ENCODE measurements at regions not wholly inside any gene's neighbourhood (a gene's known extent, or its start where the extent isn't known, plus 50 kb on each side); places are given as distances from the start of the nearest gene placed in this dataset.

GRCh38 chr7:142420554-142421362, 162.9 kb upstream of the PRSS58 start:
- DNase-seq (ENCODE audit: low spot score): peak; percentile 65
- Mint-ChIP-seq H3K27me3 (ENCODE audit: unreplicated experiment) (peaks cover 2% of the 10 kb centered on the region), H3K36me3 (ENCODE audit: low read depth, unreplicated experiment) (no peaks in the 10 kb centered on the region), H3K27ac (ENCODE audit: unreplicated experiment) (no peak overlapping the region), H3K4me3 (ENCODE audit: unreplicated experiment) (no peak overlapping the region), H3K4me1 (ENCODE audit: unreplicated experiment) (peaks cover 11% of the 10 kb centered on the region), H3K9me3 (ENCODE audit: unreplicated experiment) (no peaks in the 10 kb centered on the region)
- no peak for TF ChIP-seq CTCF (IDR thresholded peaks at IDR 0.05; ENCODE audit: unreplicated experiment)

- Mint-ChIP-seq H3K27me3 (ENCODE audit: unreplicated experiment) (peaks cover 4% of the 10 kb centered on the region), H3K4me1 (ENCODE audit: unreplicated experiment) (peaks cover 11% of the 10 kb centered on the region), H3K9me3 (ENCODE audit: unreplicated experiment) (no peaks in the 10 kb centered on the region), H3K27ac (ENCODE audit: unreplicated experiment) (no peak overlapping the region), H3K36me3 (ENCODE audit: low read depth, unreplicated experiment) (no peaks in the 10 kb centered on the region), H3K4me3 (ENCODE audit: unreplicated experiment) (no peak overlapping the region)
- TF ChIP-seq CTCF (IDR thresholded peaks at IDR 0.05; ENCODE audit: unreplicated experiment): no peak
- no peak for DNase-seq (ENCODE audit: low spot score)
These were observed 160.5 kb upstream of the PRSS58 start for GRCh38 chr7:142418326-142418725.

- Mint-ChIP-seq H3K4me1 (ENCODE audit: unreplicated experiment) (peaks cover 2% of the 10 kb centered on the region), H3K36me3 (ENCODE audit: low read depth, unreplicated experiment) (no peaks in the 10 kb centered on the region), H3K9me3 (ENCODE audit: unreplicated experiment) (no peaks in the 10 kb centered on the region), H3K4me3 (ENCODE audit: unreplicated experiment) (no peak overlapping the region), H3K27me3 (ENCODE audit: unreplicated experiment) (peaks cover 1% of the 10 kb centered on the region), H3K27ac (ENCODE audit: unreplicated experiment) (no peak overlapping the region)
- no peak for DNase-seq (ENCODE audit: low spot score)
- TF ChIP-seq CTCF (IDR thresholded peaks at IDR 0.05; ENCODE audit: unreplicated experiment): no peak
These were observed 157.1 kb upstream of the PRSS58 start for GRCh38 chr7:142414915-142415314.

- peaks cover 2% of the 10 kb centered on the region for H3K4me1 Mint-ChIP-seq (ENCODE audit: unreplicated experiment)
- H3K27ac Mint-ChIP-seq (ENCODE audit: unreplicated experiment): no peak overlapping the region
- H3K36me3 Mint-ChIP-seq (ENCODE audit: low read depth, unreplicated experiment): no peaks in the 10 kb centered on the region
These were observed 156.3 kb upstream of the PRSS58 start for GRCh38 chr7:142414135-142414534.

More at GRCh38 chr7:142414135-142414534, 156.3 kb upstream of the PRSS58 start:
- DNase-seq (ENCODE audit: low spot score): no peak
- Mint-ChIP-seq H3K9me3 (ENCODE audit: unreplicated experiment) (no peaks in the 10 kb centered on the region), H3K4me3 (ENCODE audit: unreplicated experiment) (no peak overlapping the region), H3K27me3 (ENCODE audit: unreplicated experiment) (peaks cover 1% of the 10 kb centered on the region)
- no peak for TF ChIP-seq CTCF (IDR thresholded peaks at IDR 0.05; ENCODE audit: unreplicated experiment)

All from endothelial cell (in vitro differentiated cells).